HepG2 (cell line): ENCODE measurements at regions not wholly inside any gene's neighbourhood (a gene's known extent, or its start where the extent isn't known, plus 50 kb on each side); places are given as distances from the start of the nearest gene placed in this dataset.

ENCODE experiments used
- ATAC-seq: fragments of 200-7000 bp; cut with Tn5 transposase; 3 replicates; pipeline ENCODE4 v1.9.1; 2020; ENCODE audit warnings: mild to moderate bottlenecking, moderate library complexity
- BruUV-seq: library from RNA; stranded (reverse); fragments of 400-500 nt; replicated peaks from 2 replicates; lab custom pipeline; 2021; lab: Mats Ljungman, UMichigan
- CTCF ChIA-PET: fragments of 300-600 bp; formaldehyde crosslinking; extraction: SDS; loops from one replicate; lab custom pipeline; 2021; ENCODE audit warnings: low total read pairs, inconsistent platforms, low intra/inter-chr PET ratio; lab: Yijun Ruan, JAX
- POLR2A ChIA-PET: fragments of 350-600 bp; sonication (Branson Sonifier 250); formaldehyde crosslinking; loops from one replicate; lab custom pipeline; 2020; ENCODE audit warnings: antibody characterized with exemption, inconsistent platforms; lab: Yijun Ruan, JAX
- DNase-seq: peaks from one replicate; pipeline ENCODE4 v3.0.0-alpha.2; 2015; ENCODE audit warnings: low spot score
- FAIRE-seq: peaks from 3 replicates; lab custom pipeline; 2011; peaks lifted over from hg19 to GRCh38; lab: Jason Lieb, UNC
- H2AFZ ChIP-seq: one replicate; pipeline ENCODE4 v1.6.1; 2011; ENCODE audit warnings: low read length, inconsistent platforms
- H3K27ac ChIP-seq: fragments of 300-600 bp; 3 replicates; pipeline ENCODE4 v1.8.0; 2011; ENCODE audit warnings: mixed run types, mild to moderate bottlenecking, mixed read lengths, low read length, inconsistent platforms; ENCODE audit not compliant: insufficient read depth; ENCODE audit errors: extremely low read length
- H3K27me3 ChIP-seq, 2 experiments: fragments of 200-600 bp in 1 of 2; 2 replicates in 1 of 2; 3 replicates in 1 of 2; pipeline versions ENCODE4 v1.6.0 to v1.8.0; 2011; ENCODE audit warnings: low read length in 2 of 2, mild to moderate bottlenecking in 2 of 2, moderate library complexity in 2 of 2, inconsistent platforms in 1 of 2; ENCODE audit not compliant: insufficient read depth in 2 of 2, control insufficient read depth in 1 of 2
- H3K36me3 ChIP-seq, 2 experiments: fragments of 200-600 bp in 1 of 2; replicated peaks in 1 of 2; 2 replicates in 1 of 2; 3 replicates in 1 of 2; pipeline versions ENCODE4 v1.5.1 to v1.8.0; 2011; ENCODE audit warnings: low read length in 2 of 2, inconsistent platforms in 1 of 2; ENCODE audit not compliant: insufficient read depth in 2 of 2, control insufficient read depth in 1 of 2
- H3K4me1 ChIP-seq: 2 replicates; pipeline ENCODE4 v1.5.1; 2012; ENCODE audit warnings: low read length, inconsistent platforms; ENCODE audit not compliant: insufficient read depth
- H3K4me2 ChIP-seq: 2 replicates; pipeline ENCODE4 v1.6.0; 2011; ENCODE audit warnings: low read depth, low read length, inconsistent platforms
- H3K4me3 ChIP-seq, 3 experiments: fragments of 200-600 bp in 1 of 3; sonication (generic), shearing (Covaris generic) in 1 of 3; replicated peaks in 1 of 3; 2 replicates each; pipeline ENCODE4 v1.5.1; 2011 to 2016; ENCODE audit warnings: low read length in 3 of 3, inconsistent platforms in 2 of 3, low read depth in 2 of 3, mild to moderate bottlenecking in 2 of 3, control low read depth in 1 of 3, mixed read lengths in 1 of 3; ENCODE audit not compliant: insufficient read depth in 1 of 3
- H3K79me2 ChIP-seq: one replicate; pipeline ENCODE4 v1.6.1; 2011; ENCODE audit warnings: low read length, inconsistent platforms; ENCODE audit not compliant: insufficient read depth
- H3K9ac ChIP-seq: 2 replicates; pipeline ENCODE4 v1.6.0; 2011; ENCODE audit warnings: mild to moderate bottlenecking, low read depth, low read length, inconsistent platforms; ENCODE audit not compliant: insufficient read depth
- H3K9me3 ChIP-seq: 2 replicates; pipeline ENCODE4 v1.5.1; 2012; ENCODE audit warnings: mild to moderate bottlenecking, low read length
- H4K20me1 ChIP-seq: 2 replicates; pipeline ENCODE4 v1.6.0; 2011; ENCODE audit warnings: inconsistent platforms, mild to moderate bottlenecking, low read length, moderate library complexity; ENCODE audit not compliant: insufficient read depth
- ELF4 ChIP-seq: sonication (generic); formaldehyde crosslinking; IDR thresholded peaks from 2 replicates; pipeline ENCODE4 v1.5.0; 2020; ENCODE audit warnings: missing genetic modification reagents, mild to moderate bottlenecking, moderate library complexity, borderline replicate concordance
- FOXJ3 ChIP-seq: sonication (generic); formaldehyde crosslinking; IDR thresholded peaks from 2 replicates; pipeline ENCODE4 v1.4.0; 2020; ENCODE audit warnings: missing genetic modification reagents, mild to moderate bottlenecking, borderline replicate concordance
- FOXK2 ChIP-seq: fragments of 450-650 bp; IDR thresholded peaks from 2 replicates; pipeline ENCODE4 v1.6.1; 2016
- FOXP1 ChIP-seq, 2 experiments: fragments of 450-650 bp in 1 of 2; IDR thresholded peaks; 2 replicates each; pipeline ENCODE4 v1.6.1; 2017 to 2018; ENCODE audit warnings: antibody characterized with exemption in 1 of 2
- HDAC6 ChIP-seq: fragments of 200-600 bp; sonication (generic); IDR thresholded peaks from 2 replicates; pipeline ENCODE4 v1.7.0; 2017; ENCODE audit warnings: mild to moderate bottlenecking, antibody characterized with exemption, low read length, low read depth
- MXD4 ChIP-seq: IDR thresholded peaks from 2 replicates; pipeline ENCODE4 v1.6.1; 2016; ENCODE audit warnings: mild to moderate bottlenecking, missing biosample characterization, missing genetic modification reagents
- NRL ChIP-seq: sonication (generic); formaldehyde crosslinking; IDR thresholded peaks from 2 replicates; pipeline ENCODE4 v1.5.0; 2020; ENCODE audit warnings: missing genetic modification reagents, mild to moderate bottlenecking, moderate library complexity, borderline replicate concordance
- SCMH1 ChIP-seq: sonication (generic); formaldehyde crosslinking; IDR thresholded peaks from 2 replicates; pipeline ENCODE4 v1.9.0; 2021; ENCODE audit warnings: missing genetic modification reagents, mild to moderate bottlenecking, borderline replicate concordance
- ZNF121 ChIP-seq: sonication (generic); formaldehyde crosslinking; IDR thresholded peaks from 2 replicates; pipeline ENCODE4 v1.5.0; 2020; ENCODE audit warnings: mild to moderate bottlenecking, missing genetic modification reagents
- ZNF232 ChIP-seq: sonication (generic); formaldehyde crosslinking; IDR thresholded peaks from 2 replicates; pipeline ENCODE4 v1.4.0; 2020; ENCODE audit warnings: missing genetic modification reagents, borderline replicate concordance
- ZNF337 ChIP-seq: sonication (generic); formaldehyde crosslinking; IDR thresholded peaks from 2 replicates; pipeline ENCODE4 v1.5.1; 2020; ENCODE audit warnings: missing genetic modification reagents, low read depth, mild to moderate bottlenecking, borderline replicate concordance
- ZNF609 ChIP-seq: sonication (generic); formaldehyde crosslinking; IDR thresholded peaks from 2 replicates; pipeline ENCODE4 v1.4.0; 2020; ENCODE audit warnings: mild to moderate bottlenecking, missing genetic modification reagents, borderline replicate concordance
- WGBS: methylation state at CpG from one replicate; pipeline ENCODE4 v1.1.6; 2017; ENCODE audit warnings: low lambda C conversion rate; 5-methylcytosine and 5-hydroxymethylcytosine counted together
- in situ Hi-C: cut with HindIII; loops from 2 replicates; pipeline ENCODE4 v1.10.0; 2017; ENCODE audit warnings: low pct_unique_long_range_greater_than_20kb; ENCODE audit not compliant: extremely low pct_ligation_motif_present
- intact Hi-C: fragments of 100-400 bp; cut with micrococcal nuclease; formaldehyde crosslinking; loops from one replicate; pipeline ENCODE4 v1.10.0; 2022; ENCODE audit not compliant: unreplicated experiment

- ATAC-seq (no peak), FAIRE-seq (no peak), DNase-seq (no peak)
- no peak for TF ChIP-seq SCMH1 (CRISPR knock-in tag)
- TF ChIP-seq FOXK2 = no peak
- TF ChIP-seq NRL (CRISPR knock-in tag) = no peak
- TF ChIP-seq FOXP1 (IDR thresholded peaks at IDR 0.05) = no peak
- no peak for TF ChIP-seq FOXP1 (CRISPR knock-in tag; IDR thresholded peaks at IDR 0.05)
- TF ChIP-seq ZNF232 (CRISPR knock-in tag) = no peak
- TF ChIP-seq ZNF337 = no peak
- no peak for TF ChIP-seq HDAC6
- no peak for TF ChIP-seq ELF4 (CRISPR knock-in tag)
- no peak for TF ChIP-seq ZNF121 (CRISPR knock-in tag)
- in situ Hi-C loops = no loop called here
- Histone ChIP-seq H3K4me3 (no peak overlapping the region), H4K20me1 (no peaks in the 10 kb centered on the region), H3K27ac (no peak overlapping the region), H3K36me3 (no peaks in the 10 kb centered on the region), H2AFZ (no peak overlapping the region), H3K4me2 (no peak overlapping the region), H3K4me1 (no peaks in the 10 kb centered on the region), H3K9ac (no peak overlapping the region), H3K9me3 (no peaks in the 10 kb centered on the region), H3K27me3 (no peaks in the 10 kb centered on the region), H3K79me2 (no peaks in the 10 kb centered on the region)
- CTCF ChIA-PET = no interaction called here
- no TSS peak for BruUV-seq
- intact Hi-C loops = no loop called here
- POLR2A ChIA-PET = no interaction called here
These were observed 442.2 kb upstream of the CCDC196 start for GRCh38 chr14:66043921-66044320.

- ATAC-seq (no peak), FAIRE-seq (no peak), DNase-seq (no peak)
- Histone ChIP-seq H3K4me2 (no peak overlapping the region), H3K4me1 (no peaks in the 10 kb centered on the region), H4K20me1 (no peaks in the 10 kb centered on the region), H3K4me3 (no peak overlapping the region), H3K36me3 (no peaks in the 10 kb centered on the region), H3K79me2 (no peaks in the 10 kb centered on the region), H3K9me3 (no peaks in the 10 kb centered on the region), H2AFZ (no peak overlapping the region), H3K27me3 (no peaks in the 10 kb centered on the region), H3K9ac (no peak overlapping the region), H3K27ac (no peak overlapping the region)
- CTCF ChIA-PET = no interaction called here
- no TSS peak for BruUV-seq
- intact Hi-C loops = no loop called here
- POLR2A ChIA-PET = no interaction called here
- 5% methylated on average over 3 of the region's 7 CpGs for WGBS
- TF ChIP-seq FOXJ3 (no peak), ZNF609 (CRISPR knock-in tag) (no peak), MXD4 (CRISPR knock-in tag) (no peak)
- in situ Hi-C loops = no loop called here
These were observed 440.6 kb upstream of the CCDC196 start for GRCh38 chr14:66045572-66046021.
